Common myeloid progenitor, CD34-positive (primary cell): ENCODE measurements at regions not wholly inside any gene's neighbourhood (a gene's known extent, or its start where the extent isn't known, plus 50 kb on each side); places are given as distances from the start of the nearest gene placed in this dataset.
A peak's percentile ranks its signal among the peaks of the same experiment; 100 is the strongest.

Experiments
- CTCF ChIA-PET: fragments of 350-600 bp; sonication (Branson Sonifier 250); formaldehyde crosslinking; loops from one replicate; lab custom pipeline; 2021; ENCODE audit warnings: antibody characterized with exemption; lab: Charles Lee
- POLR2A ChIA-PET: fragments of 350-600 bp; sonication (Branson Sonifier 250); formaldehyde crosslinking; loops from one replicate; lab custom pipeline; 2021; ENCODE audit warnings: antibody characterized with exemption; lab: Charles Lee
- DNase-seq, 3 donors: peaks; one replicate each; pipeline versions ENCODE4 v3.0.0 to v3.0.0-alpha.2; 2013
- H3K27ac ChIP-seq, 2 experiments: 1 replicate in 1 of 2; 2 replicates in 1 of 2; pipeline ENCODE4 v1.7.0; 2013; ENCODE audit warnings: inconsistent platforms in 2 of 2, low read length in 2 of 2, mild to moderate bottlenecking in 2 of 2, low read depth in 1 of 2, moderate library complexity in 1 of 2; ENCODE audit not compliant: severe bottlenecking in 2 of 2, insufficient read depth in 1 of 2, poor library complexity in 1 of 2
- H3K27me3 ChIP-seq, 5 experiments: replicated peaks in 2 of 5; 1 replicate in 3 of 5; 2 replicates in 2 of 5; pipeline versions ENCODE4 v1.6.1 to v1.7.0; 2013; ENCODE audit warnings: low read length in 4 of 5, mild to moderate bottlenecking in 2 of 5, moderate library complexity in 2 of 5, inconsistent platforms in 1 of 5; ENCODE audit not compliant: insufficient read depth in 5 of 5, control insufficient read depth in 4 of 5
- H3K36me3 ChIP-seq, 4 experiments: 1 replicate in 2 of 4; 2 replicates in 2 of 4; pipeline versions ENCODE4 v1.6.1 to v1.7.0; 2013; ENCODE audit warnings: low read length in 3 of 4, control low read depth in 1 of 4, mild to moderate bottlenecking in 1 of 4; ENCODE audit not compliant: control insufficient read depth in 4 of 4, insufficient read depth in 4 of 4
- H3K4me1 ChIP-seq, 4 experiments: 1 replicate in 3 of 4; 2 replicates in 1 of 4; pipeline versions ENCODE4 v1.6.1 to v1.7.1; 2013; ENCODE audit warnings: low read length in 3 of 4, mild to moderate bottlenecking in 3 of 4, control low read depth in 1 of 4, inconsistent platforms in 1 of 4, moderate library complexity in 1 of 4; ENCODE audit not compliant: control insufficient read depth in 4 of 4, insufficient read depth in 4 of 4; ENCODE audit errors: control extremely low read depth in 1 of 4
- H3K4me3 ChIP-seq, 7 experiments: 1 replicate in 4 of 7; 2 replicates in 3 of 7; pipeline versions ENCODE4 v1.5.1 to v1.7.0; 2013; ENCODE audit warnings: mild to moderate bottlenecking in 7 of 7, low read length in 6 of 7, moderate library complexity in 6 of 7, inconsistent platforms in 2 of 7, low read depth in 2 of 7, control low read depth in 1 of 7; ENCODE audit not compliant: insufficient read depth in 4 of 7, control insufficient read depth in 1 of 7; ENCODE audit errors: extremely low read depth in 1 of 7
- H3K9me3 ChIP-seq, 5 experiments: 1 replicate in 4 of 5; 2 replicates in 1 of 5; pipeline versions ENCODE4 v1.6.1 to v1.7.1; 2013; ENCODE audit warnings: low read length in 4 of 5, mild to moderate bottlenecking in 2 of 5, inconsistent platforms in 1 of 5, low read depth in 1 of 5, moderate library complexity in 1 of 5; ENCODE audit not compliant: control insufficient read depth in 4 of 5, insufficient read depth in 2 of 5; ENCODE audit errors: control extremely low read depth in 1 of 5
- WGBS: methylation state at CpG from one replicate; pipeline ENCODE4 v1.1.5; 2013; ENCODE audit not compliant: insufficient coverage; 5-methylcytosine and 5-hydroxymethylcytosine counted together

DNA sequence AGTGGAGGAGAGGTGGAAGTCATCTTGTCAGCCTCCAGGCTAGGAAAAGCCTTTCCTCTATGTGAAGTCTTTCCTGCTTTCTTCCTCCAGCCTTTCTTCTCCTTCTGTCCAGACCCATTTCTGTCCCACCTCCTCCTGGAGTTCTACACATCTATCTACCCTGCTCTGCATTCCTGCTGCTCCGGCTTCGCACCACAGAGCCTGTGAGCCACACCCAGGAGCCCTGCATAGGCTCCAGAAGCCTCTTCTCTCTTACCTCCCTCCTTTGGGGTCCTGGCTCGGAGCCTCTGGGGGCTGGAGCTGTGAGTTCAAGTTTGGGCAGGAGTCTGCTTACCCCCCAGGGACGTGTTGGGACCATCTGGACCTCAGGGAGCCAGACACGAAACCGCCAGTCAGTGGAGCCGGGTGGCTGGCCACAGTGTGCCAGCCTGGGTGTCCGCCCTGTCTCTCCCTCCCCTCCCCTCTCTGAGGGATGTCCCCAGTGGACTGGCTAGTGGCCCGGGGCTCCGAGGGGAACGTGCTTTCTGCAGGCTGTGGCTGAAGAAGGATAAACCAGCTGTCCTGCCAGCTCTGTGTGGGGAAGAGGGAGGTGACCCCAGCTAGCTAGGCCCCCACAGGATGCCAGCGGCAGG, 99.2 kb downstream of the VEGFA start:
- 90% methylated on average over 6 of the region's 12 CpGs for WGBS

DNA sequence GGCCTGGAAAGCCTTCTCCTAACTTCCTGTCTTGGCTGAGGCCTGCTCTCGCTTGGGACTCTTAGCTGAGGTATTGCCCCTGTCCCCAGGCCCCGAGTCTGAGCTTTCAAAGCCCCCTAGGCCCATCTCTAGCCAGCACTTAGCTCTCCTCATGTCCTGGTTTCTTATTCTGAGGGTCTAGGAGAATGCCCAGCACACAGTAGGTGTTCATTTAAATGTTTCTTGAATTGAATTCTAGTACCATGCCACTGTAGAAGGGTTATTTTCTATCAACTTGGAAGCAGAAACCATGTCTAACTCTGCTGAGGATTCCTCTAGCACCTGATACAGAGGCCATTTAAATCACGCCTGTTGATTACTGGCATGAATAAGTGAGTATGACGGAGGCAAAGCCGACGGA, 98.5 kb downstream of the VEGFA start:
- ChIA-PET POLR2A (no interaction called here), CTCF (interaction anchor here (1.2 to 1.3 kb wide), 3 partner anchors 13 to 211 kb away, joined by 3 to 4 read pairs (median 3); no protein-coding TSS in a partner anchor)
- no peaks in the 10 kb centered on the region for H3K36me3 ChIP-seq
- H3K27ac ChIP-seq, result no peak overlapping the region
- DNase-seq, result no peak
- 98% methylated on average over 5 of the region's 6 CpGs for WGBS
- H3K4me1 ChIP-seq, result peaks cover 0 to 10% (median 7%) of the 10 kb centered on the region in 4 experiments
- H3K27me3 ChIP-seq, result no peaks in the 10 kb centered on the region
- no peak overlapping the region for H3K4me3 ChIP-seq
- H3K9me3 ChIP-seq, result no peaks in the 10 kb centered on the region

More for the DNA sequence above, 99.2 kb downstream of the VEGFA start:
- no peaks in the 10 kb centered on the region for H3K9me3 ChIP-seq
- H3K27me3 ChIP-seq, result no peaks in the 10 kb centered on the region
- peaks cover 0 to 10% (median 7%) of the 10 kb centered on the region in 4 experiments for H3K4me1 ChIP-seq
- no peak overlapping the region for H3K4me3 ChIP-seq
- CTCF ChIA-PET, result interaction anchor here (1.1 kb wide), 1 partner anchor 82 kb away, joined by 3 read pairs; no protein-coding TSS in a partner anchor
- H3K36me3 ChIP-seq, result no peaks in the 10 kb centered on the region
- DNase-seq, result no peak
- H3K27ac ChIP-seq, result no peak overlapping the region
- POLR2A ChIA-PET, result no interaction called here

DNA sequence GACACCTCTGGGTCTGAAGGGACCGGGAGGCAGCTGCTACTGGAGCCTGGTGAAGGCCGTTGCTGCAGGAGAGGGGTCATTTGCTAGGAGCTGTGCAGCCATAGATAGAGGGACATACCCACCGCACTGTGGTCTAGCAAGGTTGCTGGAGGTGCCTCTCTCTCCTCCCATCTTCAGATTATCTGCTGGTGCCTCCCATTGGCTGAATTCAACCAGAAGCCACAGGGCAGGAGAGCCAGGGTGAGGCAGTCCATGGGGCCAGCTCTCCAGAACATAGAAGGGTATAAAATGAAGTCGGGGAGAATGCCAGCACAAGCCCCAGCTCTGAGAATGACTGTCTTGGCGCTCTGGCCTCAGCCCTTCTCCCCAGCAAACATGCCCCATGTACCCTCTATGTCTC, 98.0 kb downstream of the VEGFA start:
- POLR2A ChIA-PET, result no interaction called here
- WGBS, result 94% methylated on average over 3 of the region's 5 CpGs
- Histone ChIP-seq H3K27ac (no peak overlapping the region), H3K9me3 (no peaks in the 10 kb centered on the region), H3K27me3 (no peaks in the 10 kb centered on the region), H3K4me3 (no peak overlapping the region), H3K36me3 (no peaks in the 10 kb centered on the region), H3K4me1 (peaks cover 0 to 10% (median 7%) of the 10 kb centered on the region in 4 experiments)
- no peak for DNase-seq
- CTCF ChIA-PET, result interaction anchor here (1.2 to 1.3 kb wide), 3 partner anchors 12 to 211 kb away, joined by 3 to 4 read pairs (median 3); no protein-coding TSS in a partner anchor

DNA sequence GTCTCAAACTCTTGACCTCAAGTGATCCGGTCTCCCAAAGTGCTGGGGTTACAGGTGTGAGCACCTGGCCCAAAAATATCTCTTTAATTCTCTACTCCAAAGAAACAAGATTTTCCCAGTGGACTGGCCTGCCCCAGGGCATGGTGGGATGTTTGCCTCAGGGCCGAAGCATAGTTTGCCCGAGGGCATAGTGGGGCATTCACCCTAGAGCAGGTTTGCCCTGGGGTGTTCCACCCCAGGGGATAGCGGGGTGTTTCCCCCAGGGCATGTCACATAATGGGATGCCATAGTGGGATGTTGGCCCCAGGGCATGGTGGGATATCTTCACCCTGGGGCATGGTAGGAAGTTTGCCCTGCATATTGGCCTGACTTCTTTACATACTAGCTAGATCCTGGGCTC, 97.2 kb downstream of the VEGFA start:
- no peak overlapping the region for H3K4me3 ChIP-seq
- 100% methylated on average over 3 of the region's 4 CpGs for WGBS
- peaks cover 0 to 10% (median 7%) of the 10 kb centered on the region in 4 experiments for H3K4me1 ChIP-seq
- H3K27ac ChIP-seq, result no peak overlapping the region
- ChIA-PET CTCF (interaction anchor here (1.2 to 1.3 kb wide), 2 partner anchors 98 to 212 kb away, joined by 3 read pairs; no protein-coding TSS in a partner anchor), POLR2A (no interaction called here)
- H3K36me3 ChIP-seq, result no peaks in the 10 kb centered on the region
- no peak for DNase-seq
- no peaks in the 10 kb centered on the region for H3K27me3 ChIP-seq
- no peaks in the 10 kb centered on the region for H3K9me3 ChIP-seq

DNA sequence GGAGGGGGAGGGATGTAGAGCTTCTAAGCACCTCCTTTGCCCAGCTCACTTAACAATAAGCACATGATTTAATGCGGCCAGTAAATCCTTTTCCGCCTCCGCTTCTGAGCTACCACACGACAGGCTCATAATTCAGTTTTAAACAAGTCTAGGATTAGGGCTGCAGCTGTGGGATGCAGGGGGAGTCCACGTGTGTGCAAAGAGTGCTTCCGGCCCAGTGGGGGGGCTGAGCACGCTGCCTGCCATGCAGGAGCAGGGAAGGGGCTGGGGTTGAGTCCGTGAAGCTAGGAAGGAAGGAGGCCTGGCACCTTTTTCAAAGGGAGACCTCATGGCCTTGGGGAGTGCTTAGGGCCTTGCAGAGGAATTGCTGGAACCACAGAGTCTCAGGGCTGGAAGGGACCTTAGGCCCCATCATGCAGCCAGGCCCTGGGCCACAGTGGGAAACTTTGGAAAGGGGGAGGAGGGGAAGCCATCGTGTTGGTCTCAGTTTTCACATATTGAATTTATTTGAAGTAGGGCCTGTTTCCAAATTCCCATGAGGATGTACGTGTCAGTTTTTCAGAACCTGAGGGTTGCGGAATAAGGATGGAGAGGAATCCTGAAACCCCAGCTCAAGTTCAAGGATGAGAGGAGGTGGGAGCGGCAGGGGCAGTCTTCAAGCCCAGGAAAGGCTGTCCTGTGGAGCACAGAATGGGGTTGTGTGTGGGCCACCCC, 96.1 kb downstream of the VEGFA start:
- ChIA-PET CTCF (interaction anchor here (1.2 kb wide), 1 partner anchor 10 kb away, joined by 4 read pairs; no protein-coding TSS in a partner anchor), POLR2A (no interaction called here)
- Histone ChIP-seq H3K4me1 (peaks cover 0 to 10% (median 7%) of the 10 kb centered on the region in 4 experiments), H3K4me3 (no peak overlapping the region), H3K36me3 (no peaks in the 10 kb centered on the region), H3K27ac (no peak overlapping the region), H3K27me3 (no peaks in the 10 kb centered on the region), H3K9me3 (no peaks in the 10 kb centered on the region)
- peak in 2 of 3 donors; percentile 36 to 56 for DNase-seq
- WGBS, result 72% methylated on average over 12 of the region's 12 CpGs

DNA sequence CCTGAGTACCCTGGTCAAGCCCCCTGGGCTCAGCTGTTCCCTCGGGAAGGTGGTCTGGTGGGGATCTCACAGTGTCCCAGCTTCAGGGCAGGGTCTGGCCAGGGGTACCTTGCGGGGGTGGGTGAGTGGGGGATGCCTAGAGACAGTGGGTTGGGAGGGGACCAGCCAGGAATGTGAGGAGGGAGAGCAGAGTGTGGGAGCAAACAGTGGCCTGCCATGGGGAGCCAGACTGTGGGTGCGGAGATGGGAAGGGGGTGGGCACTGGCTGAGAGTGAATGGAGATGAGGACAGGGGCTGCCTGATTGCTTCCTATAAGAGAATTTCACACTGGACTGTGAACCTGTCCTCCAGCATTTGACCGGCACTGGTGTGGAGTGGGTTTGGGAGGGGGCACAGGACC, 95.1 kb downstream of the VEGFA start:
- Histone ChIP-seq H3K9me3 (no peaks in the 10 kb centered on the region), H3K4me1 (peaks cover 0 to 9% (median 6%) of the 10 kb centered on the region in 4 experiments), H3K36me3 (no peaks in the 10 kb centered on the region), H3K4me3 (no peak overlapping the region), H3K27me3 (no peaks in the 10 kb centered on the region), H3K27ac (no peak overlapping the region)
- ChIA-PET POLR2A (no interaction called here), CTCF (interaction anchor here (1.8 kb wide), 1 partner anchor 10 kb away, joined by 4 read pairs; no protein-coding TSS in a partner anchor)
- WGBS, result 100% methylated on average over 1 of the region's 4 CpGs
- no peak for DNase-seq

DNA sequence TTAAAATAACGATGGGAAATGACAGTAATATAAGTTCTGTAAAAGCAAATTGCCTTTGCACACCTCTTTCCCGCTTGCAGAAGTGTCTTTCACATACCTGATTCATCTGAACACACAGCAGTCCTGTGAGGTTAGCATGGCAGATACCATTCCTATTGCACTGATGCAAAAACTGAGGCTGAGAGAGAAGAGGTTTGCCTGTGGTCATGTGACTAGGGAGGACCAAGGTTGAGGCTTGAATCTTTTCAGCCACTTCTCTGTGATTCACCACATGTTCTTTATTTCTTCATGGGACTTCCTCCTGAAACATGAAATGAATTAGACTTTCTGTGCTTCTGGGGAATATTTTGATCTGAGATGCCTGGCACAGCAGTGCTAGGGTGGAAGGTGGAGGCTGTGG, 92.9 kb downstream of the VEGFA start:
- H3K27me3 ChIP-seq, result no peaks in the 10 kb centered on the region
- no peak overlapping the region for H3K27ac ChIP-seq
- no peaks in the 10 kb centered on the region for H3K36me3 ChIP-seq
- H3K4me3 ChIP-seq, result no peak overlapping the region
- WGBS, result no CpG with 5 or more reads among the region's 2 CpGs
- DNase-seq, result no peak
- ChIA-PET POLR2A (no interaction called here), CTCF (interaction anchor here (1.1 to 1.8 kb wide), 2 partner anchors 8 to 94 kb away, joined by 3 to 4 read pairs; no protein-coding TSS in a partner anchor)
- H3K9me3 ChIP-seq, result no peaks in the 10 kb centered on the region
- peaks cover 0 to 8% (median 2%) of the 10 kb centered on the region in 4 experiments for H3K4me1 ChIP-seq
